Ishikawa (cell line): ENCODE measurements at regions not wholly inside any gene's neighbourhood (a gene's known extent, or its start where the extent isn't known, plus 50 kb on each side); places are given as distances from the start of the nearest gene placed in this dataset.

ENCODE experiments used
- CEBPB ChIP-seq: IDR thresholded peaks from 2 replicates; pipeline ENCODE4 v1.6.1; 2012
- CREB1 ChIP-seq: IDR thresholded peaks from 2 replicates; pipeline ENCODE4 v1.6.1; 2012; ENCODE audit warnings: low read depth
- EGR1 ChIP-seq: IDR thresholded peaks from 2 replicates; pipeline ENCODE4 v1.6.1; 2012
- EP300 ChIP-seq: IDR thresholded peaks from 2 replicates; pipeline ENCODE4 v1.6.1; 2012; ENCODE audit warnings: borderline replicate concordance
- FOXM1 ChIP-seq: IDR thresholded peaks from 2 replicates; pipeline ENCODE4 v1.6.1; 2012; ENCODE audit warnings: low read depth, borderline replicate concordance
- NFIC ChIP-seq: IDR thresholded peaks from 2 replicates; pipeline ENCODE4 v1.6.1; 2012
- RAD21 ChIP-seq: IDR thresholded peaks from 2 replicates; pipeline ENCODE4 v1.6.1; 2012; ENCODE audit warnings: low read depth
- REST ChIP-seq: IDR thresholded peaks from 2 replicates; pipeline ENCODE4 v1.6.1; 2012; ENCODE audit warnings: low read depth, mild to moderate bottlenecking
- TAF1 ChIP-seq: IDR thresholded peaks from 2 replicates; pipeline ENCODE4 v1.6.1; 2012; ENCODE audit warnings: low read depth, mild to moderate bottlenecking
- TCF12 ChIP-seq: IDR thresholded peaks from 2 replicates; pipeline ENCODE4 v1.6.1; 2012; ENCODE audit warnings: low read depth
- TEAD4 ChIP-seq: IDR thresholded peaks from 2 replicates; pipeline ENCODE4 v1.6.1; 2012
- YY1 ChIP-seq: IDR thresholded peaks from 2 replicates; pipeline ENCODE4 v1.6.1; 2012; ENCODE audit warnings: low read depth
- ZBTB7A ChIP-seq: IDR thresholded peaks from 2 replicates; pipeline ENCODE4 v1.6.1; 2012; ENCODE audit warnings: low read depth
- TF ChIP-seq, protein P1 (sequence below): IDR thresholded peaks from 2 replicates; pipeline ENCODE4 v1.6.1; 2012
- TF ChIP-seq, protein P2 (sequence below): IDR thresholded peaks from 2 replicates; pipeline ENCODE4 v1.6.1; 2012

GRCh38 chr2:38480617-38481016 lies 103.5 kb upstream of the ATL2 start:
- TF ChIP-seq TEAD4 = no peak
- TF ChIP-seq YY1 = no peak
- no peak for TF ChIP-seq ZBTB7A
- no peak for TF ChIP-seq CREB1
- TF ChIP-seq NFIC = no peak
- TF ChIP-seq CEBPB = no peak
- TF ChIP-seq TCF12 = no peak
- TF ChIP-seq, protein P1, sequence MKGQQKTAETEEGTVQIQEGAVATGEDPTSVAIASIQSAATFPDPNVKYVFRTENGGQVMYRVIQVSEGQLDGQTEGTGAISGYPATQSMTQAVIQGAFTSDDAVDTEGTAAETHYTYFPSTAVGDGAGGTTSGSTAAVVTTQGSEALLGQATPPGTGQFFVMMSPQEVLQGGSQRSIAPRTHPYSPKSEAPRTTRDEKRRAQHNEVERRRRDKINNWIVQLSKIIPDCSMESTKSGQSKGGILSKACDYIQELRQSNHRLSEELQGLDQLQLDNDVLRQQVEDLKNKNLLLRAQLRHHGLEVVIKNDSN = no peak
- TF ChIP-seq RAD21 = no peak
- TF ChIP-seq FOXM1 = no peak
- TF ChIP-seq TAF1 = no peak
- TF ChIP-seq EGR1 = no peak
- TF ChIP-seq, protein P2, sequence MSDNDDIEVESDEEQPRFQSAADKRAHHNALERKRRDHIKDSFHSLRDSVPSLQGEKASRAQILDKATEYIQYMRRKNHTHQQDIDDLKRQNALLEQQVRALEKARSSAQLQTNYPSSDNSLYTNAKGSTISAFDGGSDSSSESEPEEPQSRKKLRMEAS = no peak
- TF ChIP-seq REST = no peak
- TF ChIP-seq EP300 = no peak

GRCh38 chr2:38477006-38477405 lies 99.9 kb upstream of the ATL2 start:
- TF ChIP-seq TEAD4 (no peak), REST (no peak), NFIC (no peak), CREB1 (no peak), RAD21 (no peak), TAF1 (no peak), FOXM1 (no peak), EP300 (no peak)
- TF ChIP-seq, protein P2 = no peak

- TF ChIP-seq FOXM1 (no peak), TCF12 (no peak), TAF1 (no peak), EGR1 (no peak), REST (no peak), YY1 (no peak), RAD21 (no peak), CEBPB (no peak), TEAD4 (no peak), EP300 (no peak), CREB1 (no peak), ZBTB7A (no peak), NFIC (no peak)
- TF ChIP-seq, protein P1 = no peak
- TF ChIP-seq, protein P2 = no peak
Measured at GRCh38 chr2:38475567-38475881, 98.5 kb upstream of the ATL2 start.

- TF ChIP-seq TEAD4 (no peak), TAF1 (no peak), EGR1 (no peak), YY1 (no peak), FOXM1 (no peak), ZBTB7A (no peak), EP300 (no peak), CEBPB (no peak), TCF12 (no peak), CREB1 (no peak), NFIC (no peak), REST (no peak), RAD21 (no peak)
- TF ChIP-seq, protein P1 = no peak
- TF ChIP-seq, protein P2 = no peak
Measured at GRCh38 chr2:38474715-38475566, 97.9 kb upstream of the ATL2 start.
